NT2/D1 (cell line): ENCODE measurements at regions not wholly inside any gene's neighbourhood (a gene's known extent, or its start where the extent isn't known, plus 50 kb on each side); places are given as distances from the start of the nearest gene placed in this dataset.

ENCODE experiments used
- DNase-seq: peaks from one replicate; pipeline ENCODE4 v3.0.0-alpha.2; 2011; ENCODE audit warnings: low read depth, low spot score
- H3K27me3 ChIP-seq: 2 replicates; pipeline ENCODE4 v1.6.0; 2011; ENCODE audit warnings: mild to moderate bottlenecking; ENCODE audit not compliant: insufficient read length, insufficient read depth
- H3K36me3 ChIP-seq: 2 replicates; pipeline ENCODE4 v1.6.1; 2011; ENCODE audit warnings: mild to moderate bottlenecking, low read length, mixed read lengths; ENCODE audit not compliant: insufficient read depth, insufficient read length
- H3K4me1 ChIP-seq: 2 replicates; pipeline ENCODE4 v1.5.1; 2011; ENCODE audit not compliant: insufficient read depth, insufficient read length
- H3K4me3 ChIP-seq: 2 replicates; pipeline ENCODE4 v1.5.1; 2011; ENCODE audit warnings: low read depth; ENCODE audit not compliant: insufficient read length
- H3K9ac ChIP-seq: 2 replicates; pipeline ENCODE4 v1.6.0; 2011; ENCODE audit warnings: low read depth; ENCODE audit not compliant: insufficient read length
- H3K9me3 ChIP-seq: 2 replicates; pipeline ENCODE4 v1.5.1; 2011; ENCODE audit warnings: mild to moderate bottlenecking, low read length; ENCODE audit not compliant: insufficient read depth
- SUZ12 ChIP-seq: IDR thresholded peaks from 2 replicates; pipeline ENCODE4 v1.6.1; 2011; ENCODE audit not compliant: insufficient read length, insufficient read depth; ENCODE audit errors: extremely low read depth
- YY1 ChIP-seq: IDR thresholded peaks from 2 replicates; pipeline ENCODE4 v1.6.1; 2011; ENCODE audit not compliant: insufficient read length, insufficient read depth
- ZNF274 ChIP-seq: IDR thresholded peaks from 2 replicates; pipeline ENCODE4 v1.6.1; 2011; ENCODE audit warnings: mild to moderate bottlenecking, low read depth, low read length

DNA sequence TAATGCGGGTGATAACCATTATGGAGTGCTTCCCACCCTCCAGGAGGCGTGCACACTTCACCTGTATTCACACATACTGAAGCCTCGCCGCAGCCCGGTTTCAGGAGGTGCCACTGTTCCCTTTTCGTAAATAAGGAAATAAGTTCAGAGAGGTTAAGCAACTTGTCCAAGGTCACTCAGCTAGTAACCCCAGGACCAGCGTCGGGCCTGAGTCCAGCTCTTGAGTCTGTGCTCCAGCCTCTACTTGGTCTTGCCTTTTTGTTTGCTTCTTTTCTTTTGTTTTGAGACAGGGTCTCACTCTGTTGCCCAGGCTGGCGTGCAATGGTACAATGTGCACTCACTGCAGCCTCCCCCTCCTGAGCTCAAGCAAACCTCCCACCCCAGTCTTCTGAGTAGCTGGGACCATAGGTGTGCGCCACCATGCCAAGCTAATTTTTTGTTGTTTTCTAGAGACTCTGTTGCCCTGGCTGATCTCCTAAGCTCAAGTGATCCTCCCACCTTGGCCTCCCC lies 63.5 kb upstream of the CIBAR2 start:
- Histone ChIP-seq H3K4me1 (peaks cover 42% of the 10 kb centered on the region), H3K9ac (no peak overlapping the region), H3K4me3 (no peak overlapping the region), H3K36me3 (peaks cover 57% of the 10 kb centered on the region), H3K27me3 (no peaks in the 10 kb centered on the region), H3K9me3 (no peaks in the 10 kb centered on the region)
- no peak for TF ChIP-seq YY1
- no peak for TF ChIP-seq ZNF274
- no peak for TF ChIP-seq SUZ12
- DNase-seq = no peak

DNA sequence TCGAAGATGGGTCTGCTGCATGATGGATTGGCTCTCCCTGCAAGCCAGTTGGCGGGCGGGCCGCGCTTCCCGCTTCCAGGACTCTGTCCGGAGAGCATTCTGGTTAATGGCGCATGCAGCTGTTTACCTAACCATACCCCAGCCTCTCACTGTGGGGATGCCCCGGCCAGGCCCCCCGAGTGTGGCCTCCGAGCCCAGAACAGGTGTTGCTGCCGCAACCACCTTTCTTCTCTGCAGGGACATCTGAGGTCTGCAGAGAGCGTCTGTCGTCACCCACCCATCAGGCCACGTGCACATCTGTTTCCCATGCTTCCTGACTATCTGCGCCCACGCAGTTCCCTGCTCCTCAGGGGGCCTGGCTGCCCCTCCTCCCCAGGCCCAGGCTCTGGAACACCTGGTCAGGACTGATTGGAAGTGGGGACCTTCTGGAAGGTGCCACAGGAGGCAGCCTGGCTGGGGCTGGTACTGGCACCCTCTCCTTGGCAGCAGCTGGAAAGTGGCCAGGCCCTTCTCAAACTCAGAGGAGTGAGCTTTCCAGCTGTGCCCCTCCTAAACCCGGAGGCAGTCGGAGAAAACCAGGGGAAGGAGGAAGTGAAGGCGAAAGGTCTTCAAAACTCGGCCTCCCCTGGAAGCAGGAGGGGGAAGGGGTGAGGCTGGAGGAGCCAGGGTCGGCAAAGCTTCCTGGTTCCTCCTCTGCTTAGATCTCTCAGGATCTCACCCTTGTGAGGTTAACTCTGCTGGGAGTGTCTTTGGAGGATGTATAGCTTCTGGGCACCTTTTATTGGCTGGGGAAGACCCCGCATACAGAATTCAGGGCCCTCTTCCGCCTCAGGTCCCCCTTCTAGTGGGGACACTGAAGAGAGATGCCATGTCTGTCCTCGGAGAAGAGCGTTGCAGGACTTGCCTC lies 64.5 kb upstream of the CIBAR2 start:
- no peaks in the 10 kb centered on the region for H3K27me3 ChIP-seq
- no peak for DNase-seq
- no peak overlapping the region for H3K9ac ChIP-seq
- no peaks in the 10 kb centered on the region for H3K9me3 ChIP-seq
- no peak overlapping the region for H3K4me3 ChIP-seq
- no peak for TF ChIP-seq ZNF274
- TF ChIP-seq SUZ12 = no peak
- TF ChIP-seq YY1 = no peak
- H3K4me1 ChIP-seq = peaks cover 32% of the 10 kb centered on the region
- peaks cover 49% of the 10 kb centered on the region for H3K36me3 ChIP-seq

DNA sequence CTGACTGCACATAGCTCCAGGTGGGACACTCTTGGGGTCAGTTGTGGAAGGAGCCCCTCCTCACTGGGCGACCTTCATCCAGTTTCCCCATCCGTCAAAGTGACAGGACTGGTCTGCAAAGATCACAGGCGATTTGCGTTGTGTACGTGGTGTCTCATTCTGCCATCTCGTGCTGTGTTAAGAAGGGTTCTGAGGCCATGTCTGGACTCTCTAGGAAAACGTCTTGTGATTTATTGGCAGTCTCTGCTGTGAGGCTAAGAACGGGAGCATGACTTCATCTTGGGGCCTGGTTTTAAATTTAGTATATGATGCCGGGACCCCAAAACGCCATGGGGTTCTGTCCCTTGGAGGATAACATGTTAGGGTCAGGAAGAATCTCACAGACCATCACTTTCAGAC lies 65.2 kb upstream of the CIBAR2 start:
- no peak for DNase-seq
- H3K9ac ChIP-seq = no peak overlapping the region
- H3K4me1 ChIP-seq = peaks cover 28% of the 10 kb centered on the region
- H3K4me3 ChIP-seq = no peak overlapping the region
- no peak for TF ChIP-seq ZNF274
- TF ChIP-seq SUZ12 = no peak
- no peak for TF ChIP-seq YY1
- H3K36me3 ChIP-seq = peaks cover 44% of the 10 kb centered on the region
- H3K9me3 ChIP-seq = no peaks in the 10 kb centered on the region
- H3K27me3 ChIP-seq = no peaks in the 10 kb centered on the region

DNA sequence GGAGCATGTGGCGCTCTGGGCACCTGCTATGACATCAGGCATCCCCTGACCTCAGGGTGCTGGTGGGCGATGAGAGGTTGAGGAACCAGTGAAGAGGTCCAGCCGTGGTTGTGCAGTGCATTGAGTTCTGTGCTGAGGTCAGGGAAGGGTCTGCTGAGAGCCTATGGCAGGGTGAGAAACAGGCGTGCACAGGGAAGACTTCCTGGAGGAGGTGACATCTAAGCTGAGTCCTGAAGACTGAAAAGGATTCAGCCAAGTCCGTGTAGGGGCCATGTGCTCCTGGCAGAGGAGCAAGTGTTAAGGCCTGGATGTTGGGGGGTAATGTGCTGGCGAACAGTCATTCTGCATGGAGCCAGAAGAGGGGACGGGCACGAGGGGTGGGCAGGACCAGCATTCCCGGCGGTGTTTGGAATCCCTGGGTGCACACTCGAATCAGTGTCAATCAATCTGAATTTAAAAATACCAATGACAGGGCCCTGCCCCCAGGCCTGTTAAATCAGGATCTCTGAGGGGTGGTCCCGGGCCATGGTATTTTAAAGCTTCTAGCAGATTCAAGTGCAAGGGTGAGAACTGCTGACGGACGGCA lies 65.8 kb upstream of the CIBAR2 start:
- Histone ChIP-seq H3K36me3 (peaks cover 50% of the 10 kb centered on the region), H3K4me1 (peaks cover 22% of the 10 kb centered on the region), H3K27me3 (no peaks in the 10 kb centered on the region), H3K9me3 (peaks cover 4% of the 10 kb centered on the region; the same call in 1 of the 2 replicates), H3K4me3 (no peak overlapping the region), H3K9ac (no peak overlapping the region)
- no peak for DNase-seq
- TF ChIP-seq SUZ12 = no peak
- no peak for TF ChIP-seq YY1
- TF ChIP-seq ZNF274 = no peak

DNA sequence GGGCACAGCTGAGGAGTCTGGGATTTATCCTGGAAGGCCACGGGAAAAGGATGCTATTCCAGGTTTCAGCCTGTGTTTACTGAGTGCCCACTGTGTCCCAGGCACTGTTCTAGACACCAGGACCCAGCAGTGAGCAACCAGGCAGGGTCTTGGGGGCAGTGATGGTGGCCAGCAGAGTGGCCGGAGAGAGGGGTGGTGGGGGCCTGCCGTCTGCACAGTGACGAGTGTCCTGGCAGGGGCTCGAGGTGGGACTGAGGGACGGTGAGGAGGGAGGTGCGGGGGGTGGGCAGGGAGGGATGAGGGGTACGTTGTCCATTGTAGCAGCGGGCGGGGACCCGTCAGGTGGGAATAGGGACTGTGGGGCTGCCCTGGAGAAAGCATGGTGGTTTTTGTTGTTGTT lies 66.3 kb upstream of the CIBAR2 start:
- no peak for DNase-seq
- no peak overlapping the region for H3K4me3 ChIP-seq

DNA sequence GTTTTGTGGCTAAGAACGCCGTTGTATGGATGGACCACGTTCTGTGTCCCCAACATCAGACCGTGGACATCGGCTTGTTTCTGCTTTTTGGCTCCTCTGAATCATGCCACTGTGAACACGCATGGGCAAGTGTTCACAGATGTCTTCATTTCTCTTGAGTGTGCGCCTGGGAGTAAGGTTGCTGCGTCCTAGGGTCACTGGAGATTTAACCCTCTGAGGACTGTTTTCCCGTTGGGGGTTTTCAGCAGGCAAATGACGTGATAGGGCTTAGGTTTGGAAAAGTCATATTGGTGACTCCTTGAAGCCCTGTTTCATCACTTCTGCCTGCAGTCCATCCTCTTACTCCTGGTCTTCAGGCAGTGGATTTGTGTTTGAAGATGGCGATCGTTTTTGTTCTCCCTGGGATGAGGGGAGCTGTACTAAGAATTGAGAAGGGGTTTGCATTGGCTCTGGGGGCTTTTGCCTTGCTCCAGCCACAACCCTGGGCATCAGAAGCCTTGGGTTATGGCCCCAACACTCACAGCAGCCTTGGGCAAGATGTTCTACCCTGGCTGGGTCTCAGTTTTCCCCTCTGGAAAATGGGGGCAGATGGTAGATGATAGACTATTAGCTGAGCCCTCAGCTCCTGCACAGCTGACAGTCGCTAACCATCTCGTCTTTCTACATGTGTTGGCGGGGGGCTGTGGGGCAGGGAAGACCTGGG lies 67.2 kb upstream of the CIBAR2 start:
- H3K9me3 ChIP-seq = peaks cover 18% of the 10 kb centered on the region
- TF ChIP-seq YY1 (no peak), SUZ12 (no peak), ZNF274 (no peak)
- peaks cover 14% of the 10 kb centered on the region for H3K4me1 ChIP-seq
- DNase-seq = no peak
- no peak overlapping the region for H3K4me3 ChIP-seq
- no peak overlapping the region for H3K9ac ChIP-seq
- no peaks in the 10 kb centered on the region for H3K27me3 ChIP-seq
- peaks cover 64% of the 10 kb centered on the region for H3K36me3 ChIP-seq

More for the DNA sequence above, 66.3 kb upstream of the CIBAR2 start:
- H3K9me3 ChIP-seq = peaks cover 9% of the 10 kb centered on the region
- TF ChIP-seq ZNF274 (no peak), YY1 (no peak), SUZ12 (no peak)
- peaks cover 55% of the 10 kb centered on the region for H3K36me3 ChIP-seq
- no peaks in the 10 kb centered on the region for H3K27me3 ChIP-seq
- peaks cover 19% of the 10 kb centered on the region for H3K4me1 ChIP-seq
- H3K9ac ChIP-seq = no peak overlapping the region

DNA sequence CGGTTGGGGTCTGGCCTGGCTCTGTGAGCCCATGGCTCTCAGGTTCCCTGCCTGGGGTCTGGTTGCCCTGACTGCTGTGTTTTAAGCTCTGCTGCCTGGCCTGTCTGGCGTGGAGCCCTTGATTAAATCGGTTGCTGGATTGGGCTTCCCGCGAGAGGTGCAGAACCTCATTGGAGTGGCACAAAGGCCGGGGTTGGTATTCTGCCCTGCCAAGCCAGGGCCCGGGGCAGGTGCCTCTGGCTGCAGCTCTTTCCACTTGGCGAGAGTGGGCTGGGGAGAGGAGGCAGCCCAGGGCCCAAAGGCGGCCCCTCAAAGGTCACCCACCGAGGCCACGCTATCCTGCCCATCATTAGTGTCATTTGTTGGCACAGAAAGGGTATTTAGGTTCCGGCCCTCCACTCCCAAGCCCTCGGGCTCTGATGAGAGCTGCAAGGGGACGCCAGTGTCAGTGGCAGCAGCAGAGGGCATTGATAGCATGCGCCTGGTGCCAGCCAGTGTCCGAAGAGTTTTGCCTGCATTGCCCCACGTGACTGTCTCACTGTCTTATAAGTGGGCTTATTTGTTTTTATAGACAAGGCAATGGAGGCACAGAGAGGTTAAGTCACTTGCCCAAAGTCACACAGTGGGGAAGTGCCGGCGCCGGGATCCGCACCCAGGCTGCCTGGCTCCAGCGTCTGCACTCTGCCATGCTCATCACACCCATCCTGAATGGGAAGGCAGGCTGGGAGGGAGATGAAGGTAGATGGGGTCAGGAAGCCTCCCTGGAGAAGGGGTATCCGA lies 68.0 kb upstream of the CIBAR2 start:
- no peaks in the 10 kb centered on the region for H3K27me3 ChIP-seq
- H3K36me3 ChIP-seq = peaks cover 70% of the 10 kb centered on the region
- peaks cover 9% of the 10 kb centered on the region for H3K4me1 ChIP-seq
- DNase-seq = no peak
- H3K9ac ChIP-seq = no peak overlapping the region
- TF ChIP-seq SUZ12 = no peak
- no peak for TF ChIP-seq ZNF274
- TF ChIP-seq YY1 = no peak
- H3K4me3 ChIP-seq = no peak overlapping the region
- H3K9me3 ChIP-seq = peaks cover 21% of the 10 kb centered on the region
